CD4-positive, alpha-beta T cell (primary cell): ENCODE measurements at regions not wholly inside any gene's neighbourhood (a gene's known extent, or its start where the extent isn't known, plus 50 kb on each side); places are given as distances from the start of the nearest gene placed in this dataset.

ENCODE experiments used
- ATAC-seq: fragments of 200-7000 bp; cut with Tn5 transposase; one replicate; pipeline ENCODE4 v1.10.0; 2022; ENCODE audit warnings: mild to moderate bottlenecking; ENCODE audit not compliant: poor library complexity
- CTCF ChIA-PET: fragments of 350-600 bp; sonication (Branson Sonifier 250); formaldehyde crosslinking; loops from one replicate; lab custom pipeline; 2021; ENCODE audit warnings: antibody characterized with exemption, inconsistent platforms; lab: Charles Lee
- POLR2A ChIA-PET: fragments of 350-600 bp; sonication (Branson Sonifier 250); formaldehyde crosslinking; loops from one replicate; lab custom pipeline; 2021; ENCODE audit warnings: antibody characterized with exemption, inconsistent platforms; lab: Charles Lee
- DNase-seq, 14 experiments: peaks; one replicate each; pipeline ENCODE4 v3.0.0-alpha.2; 2013 to 2020; ENCODE audit warnings: mixed read lengths in 2 of 14
- H3K27ac ChIP-seq, 2 donors: one replicate each; pipeline versions ENCODE4 v1.5.1 to v1.7.0; 2013; ENCODE audit warnings: low read length in 2 of 2, low read depth in 1 of 2, mild to moderate bottlenecking in 1 of 2
- H3K27me3 ChIP-seq, 2 experiments: 1 replicate in 1 of 2; 2 replicates in 1 of 2; pipeline versions ENCODE4 v1.6.1 to v1.7.0; 2013; ENCODE audit warnings: low read length in 2 of 2, control low read depth in 1 of 2, mild to moderate bottlenecking in 1 of 2, moderate library complexity in 1 of 2; ENCODE audit not compliant: insufficient read depth in 2 of 2, control insufficient read depth in 1 of 2
- H3K36me3 ChIP-seq: one replicate; pipeline ENCODE4 v1.6.1; 2013; ENCODE audit warnings: low read length, control low read depth; ENCODE audit not compliant: insufficient read depth
- H3K4me1 ChIP-seq: one replicate; pipeline ENCODE4 v1.6.1; 2013; ENCODE audit warnings: low read length, control low read depth; ENCODE audit not compliant: insufficient read depth
- H3K4me3 ChIP-seq: one replicate; pipeline ENCODE4 v1.5.1; 2013; ENCODE audit warnings: mild to moderate bottlenecking, low read length, moderate library complexity
- H3K9me3 ChIP-seq, 2 experiments: 1 replicate in 1 of 2; 2 replicates in 1 of 2; pipeline versions ENCODE4 v1.6.1 to v1.7.0; 2013; ENCODE audit warnings: low read length in 2 of 2, mild to moderate bottlenecking in 2 of 2, control low read depth in 1 of 2, moderate library complexity in 1 of 2; ENCODE audit not compliant: control insufficient read depth in 1 of 2, insufficient read depth in 1 of 2
- H3K27ac Mint-ChIP-seq: one replicate; pipeline ENCODE4 v1.8.0; 2020; ENCODE audit warnings: mixed read lengths
- H3K27me3 Mint-ChIP-seq: one replicate; pipeline ENCODE4 v1.8.0; 2021; ENCODE audit warnings: mixed read lengths
- H3K36me3 Mint-ChIP-seq: one replicate; pipeline ENCODE4 v1.8.0; 2021; ENCODE audit warnings: low read depth, mixed read lengths
- H3K4me1 Mint-ChIP-seq: one replicate; pipeline ENCODE4 v1.8.0; 2021; ENCODE audit warnings: low read depth, mixed read lengths
- H3K4me3 Mint-ChIP-seq: one replicate; pipeline ENCODE4 v1.8.0; 2020; ENCODE audit warnings: mild to moderate bottlenecking, mixed read lengths
- H3K9me3 Mint-ChIP-seq: one replicate; pipeline ENCODE4 v1.8.0; 2020; ENCODE audit warnings: mixed read lengths
- CTCF ChIP-seq: fragments of 200-600 bp; IDR thresholded peaks from one replicate; pipeline ENCODE4 v1.8.0; 2022; ENCODE audit warnings: antibody characterized with exemption, mild to moderate bottlenecking
- intact Hi-C, 2 experiments: fragments of 100-400 bp; cut with DNase I in 1 of 2; cut with micrococcal nuclease in 1 of 2; formaldehyde crosslinking; loops; one replicate each; pipeline versions ENCODE4 v1.15.1 to v1.9.0; 2023 to 2025; cut with DNase I, micrococcal nuclease

- no peaks in the 10 kb centered on the region for H3K4me1 ChIP-seq
- no peak for TF ChIP-seq CTCF
- no peak overlapping the region for H3K27ac ChIP-seq
- no peak overlapping the region for H3K4me3 Mint-ChIP-seq
- CTCF ChIA-PET: no interaction called here
- H3K36me3 Mint-ChIP-seq: no peaks in the 10 kb centered on the region
- DNase-seq: no peak
- peaks cover 7% of the 10 kb centered on the region for H3K9me3 Mint-ChIP-seq
- intact Hi-C loops: no loop called here
- no peaks in the 10 kb centered on the region for H3K4me1 Mint-ChIP-seq
- no peak overlapping the region for H3K27ac Mint-ChIP-seq
- H3K4me3 ChIP-seq: no peak overlapping the region
- ATAC-seq: no peak
- no peaks in the 10 kb centered on the region for H3K36me3 ChIP-seq
- H3K27me3 ChIP-seq: no peaks in the 10 kb centered on the region
- POLR2A ChIA-PET: no interaction called here
- H3K27me3 Mint-ChIP-seq: no peaks in the 10 kb centered on the region
- H3K9me3 ChIP-seq: peaks cover 0 to 11% of the 10 kb centered on the region in 2 experiments
Measured at GRCh38 chr1:238340989-238341388, 450.3 kb upstream of the ZP4 start.

GRCh38 chr1:238336531-238336930 is 445.8 kb upstream of the ZP4 start:
- ATAC-seq (no peak), DNase-seq (no peak)
- peaks cover 5% of the 10 kb centered on the region for H3K9me3 Mint-ChIP-seq
- no peaks in the 10 kb centered on the region for H3K36me3 ChIP-seq
- POLR2A ChIA-PET: no interaction called here
- H3K36me3 Mint-ChIP-seq: no peaks in the 10 kb centered on the region
- CTCF ChIA-PET: no interaction called here
- no peaks in the 10 kb centered on the region for H3K4me1 Mint-ChIP-seq
- no peak overlapping the region for H3K4me3 Mint-ChIP-seq
- H3K27me3 Mint-ChIP-seq: no peaks in the 10 kb centered on the region
- no peak for TF ChIP-seq CTCF
- H3K4me3 ChIP-seq: no peak overlapping the region
- no peak overlapping the region for H3K27ac ChIP-seq
- no peaks in the 10 kb centered on the region for H3K4me1 ChIP-seq
- no peak overlapping the region for H3K27ac Mint-ChIP-seq
- H3K9me3 ChIP-seq: peaks cover 0 to 6% of the 10 kb centered on the region in 2 experiments
- no peaks in the 10 kb centered on the region for H3K27me3 ChIP-seq
- intact Hi-C loops: no loop called here

- Mint-ChIP-seq H3K36me3 (no peaks in the 10 kb centered on the region), H3K27me3 (no peaks in the 10 kb centered on the region), H3K9me3 (peaks cover 11% of the 10 kb centered on the region), H3K27ac (no peak overlapping the region), H3K4me1 (no peaks in the 10 kb centered on the region), H3K4me3 (no peak overlapping the region)
- POLR2A ChIA-PET: no interaction called here
- CTCF ChIA-PET: no interaction called here
- no peak for DNase-seq
- Histone ChIP-seq H3K27ac (no peak overlapping the region), H3K36me3 (no peaks in the 10 kb centered on the region), H3K4me1 (no peaks in the 10 kb centered on the region), H3K4me3 (no peak overlapping the region), H3K27me3 (no peaks in the 10 kb centered on the region), H3K9me3 (peaks cover 0 to 6% of the 10 kb centered on the region in 2 experiments)
- intact Hi-C loops: no loop called here
- no peak for ATAC-seq
- TF ChIP-seq CTCF: no peak
Measured at GRCh38 chr1:238334170-238334569, 443.4 kb upstream of the ZP4 start.
